Hematopoietic multipotent progenitor cell treated with erythropoietin and hydrocortisone succinate and interleukin-3 and kit ligand, for 8 days (in vitro differentiated cells): ENCODE measurements at regions not wholly inside any gene's neighbourhood (a gene's known extent, or its start where the extent isn't known, plus 50 kb on each side); places are given as distances from the start of the nearest gene placed in this dataset.
"Not testable (repeated sequence)": the region's sequence is repeated elsewhere in the genome, so short reads cannot be mapped to it uniquely, and the experiment has no call there.

Experiments used
- DNase-seq: peaks from one replicate; pipeline ENCODE4 v3.0.0-alpha.2; 2015

DNA sequence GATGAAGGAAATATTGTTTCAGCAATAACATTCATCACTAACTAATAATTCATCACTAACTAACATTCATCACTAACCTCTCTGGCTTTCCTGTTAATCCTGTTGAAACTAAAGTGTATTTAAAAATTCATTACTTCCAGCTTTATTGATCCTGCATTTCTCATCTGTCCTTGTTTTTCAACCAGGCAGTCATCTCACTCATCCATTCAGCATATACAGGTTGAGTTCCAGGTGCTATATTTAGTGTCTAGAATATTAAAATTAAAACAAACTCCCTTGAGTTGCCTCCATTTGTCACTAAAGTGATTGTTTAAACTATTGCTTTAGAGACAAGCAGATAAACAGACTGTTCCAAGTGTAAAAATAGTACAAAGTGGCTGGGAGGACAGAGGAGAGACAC is 58.1 kb downstream of the ATXN7L3B start:
- DNase-seq: no peak

- DNase-seq: no peak
Measured at GRCh38 chr12:74598819-74599218, 61.2 kb downstream of the ATXN7L3B start.

- no peak for DNase-seq
Measured at GRCh38 chr12:74599932-74600331, 62.3 kb downstream of the ATXN7L3B start.

GRCh38 chr12:74600817-74601216 is 63.2 kb downstream of the ATXN7L3B start:
- DNase-seq: peak; percentile 31

GRCh38 chr12:74602881-74603672 is 65.4 kb downstream of the ATXN7L3B start:
- DNase-seq: no peak

DNA sequence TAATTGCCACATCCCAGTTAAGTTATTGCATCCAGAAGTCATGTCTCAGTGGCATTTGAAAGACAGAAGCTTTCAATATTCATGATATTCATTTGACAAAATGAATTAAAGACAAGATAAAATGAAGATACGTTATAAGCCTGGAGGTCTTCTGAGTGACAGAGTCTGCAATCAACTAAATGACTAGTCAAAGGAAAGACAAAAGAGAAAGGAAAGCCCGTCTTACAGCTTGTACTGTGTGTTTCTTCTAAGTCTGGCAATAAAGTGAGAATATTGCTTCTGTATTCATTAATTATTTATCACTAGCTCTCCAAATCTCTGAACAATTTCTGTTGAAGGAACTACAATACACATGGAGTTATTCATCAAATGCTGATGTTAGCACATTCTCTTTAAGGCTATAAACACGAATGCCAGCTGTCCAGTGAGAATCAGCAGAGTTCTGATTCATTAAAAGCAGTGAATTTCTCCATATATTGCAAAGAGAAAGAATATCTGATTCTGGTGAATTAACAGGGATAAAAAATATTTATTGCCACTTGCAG is 70.7 kb downstream of the ATXN7L3B start:
- no peak for DNase-seq

GRCh38 chr12:74610711-74611110 is 73.1 kb downstream of the ATXN7L3B start:
- DNase-seq: no peak

DNA sequence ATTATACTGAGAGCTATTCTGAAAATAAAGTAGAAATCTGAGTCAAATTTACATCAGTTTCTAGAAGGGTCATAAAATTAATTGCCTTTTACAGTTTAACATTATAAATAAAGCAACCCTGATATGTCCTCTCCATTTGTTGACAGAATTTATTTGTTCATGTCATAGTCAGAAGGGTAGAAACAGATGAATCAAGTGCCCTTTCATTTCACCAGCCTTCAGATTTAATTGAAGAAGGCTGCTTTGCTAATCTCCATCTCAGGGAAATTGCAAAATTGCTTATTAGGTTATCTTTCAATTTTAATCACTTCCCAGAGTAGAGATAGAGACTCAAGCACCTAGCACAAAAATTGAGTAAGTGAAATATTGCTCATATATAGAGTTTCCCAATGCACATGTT is 76.8 kb downstream of the ATXN7L3B start:
- DNase-seq: no peak

GRCh38 chr12:74619084-74619483 is 81.4 kb downstream of the ATXN7L3B start:
- DNase-seq: no peak

DNA sequence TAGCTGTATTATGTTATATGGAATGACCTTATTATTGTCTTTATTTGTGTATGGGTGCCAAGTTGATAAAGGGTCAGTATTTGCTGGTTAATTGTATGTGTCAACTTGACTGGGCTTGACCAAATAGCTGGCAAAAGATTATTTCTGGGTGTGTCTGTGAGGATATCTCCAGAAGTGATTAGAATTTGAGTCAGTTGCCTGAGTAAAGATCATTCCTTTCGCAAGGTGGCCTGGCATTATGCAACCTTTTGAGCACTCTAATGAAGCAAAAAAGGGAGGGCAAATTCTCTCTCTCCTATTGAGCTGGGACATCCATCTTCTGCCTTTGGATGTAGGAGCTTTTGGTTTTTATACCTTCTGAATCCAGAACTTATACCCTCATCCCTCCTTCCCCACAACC is 82.2 kb downstream of the ATXN7L3B start:
- DNase-seq: no peak

DNA sequence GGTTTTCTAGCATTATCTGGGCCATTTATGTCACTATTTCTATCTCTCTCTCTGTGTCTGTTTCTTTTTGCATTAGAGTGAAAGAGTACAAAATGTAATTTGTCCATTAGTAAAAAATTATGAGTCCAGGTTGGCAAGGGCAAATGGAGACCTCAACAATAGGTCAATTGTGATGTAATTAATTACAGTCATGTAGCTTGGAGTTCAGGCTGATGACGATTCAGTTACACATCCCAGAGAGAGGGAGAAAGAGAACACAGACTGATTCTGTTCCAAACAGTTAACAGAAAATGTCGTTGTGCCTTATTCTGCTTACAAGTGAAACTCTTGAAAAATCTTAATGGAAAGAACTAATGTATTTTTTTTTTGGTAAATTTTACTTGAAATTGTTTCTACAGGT is 83.3 kb downstream of the ATXN7L3B start:
- no peak for DNase-seq

DNA sequence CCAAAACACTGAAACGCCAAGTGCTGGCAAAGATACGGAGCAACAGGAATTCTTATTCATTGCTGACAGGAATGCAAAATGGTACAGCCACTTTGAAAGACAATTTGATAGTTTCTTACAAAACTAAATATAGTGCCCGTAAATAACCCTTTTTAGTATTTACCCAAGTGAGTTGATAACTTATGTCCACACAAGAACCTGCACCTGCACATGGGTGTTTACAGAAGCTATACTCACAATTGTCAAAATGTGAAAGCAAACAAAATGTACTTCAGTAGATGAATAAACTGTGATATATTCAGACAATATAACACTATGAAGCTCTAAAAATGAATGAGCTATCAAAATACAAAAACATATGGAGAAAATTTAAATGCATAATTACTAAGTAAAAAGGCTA is 86.6 kb downstream of the ATXN7L3B start:
- DNase-seq: no peak

GRCh38 chr12:74626397-74626796 is 88.8 kb downstream of the ATXN7L3B start:
- DNase-seq: no peak

DNA sequence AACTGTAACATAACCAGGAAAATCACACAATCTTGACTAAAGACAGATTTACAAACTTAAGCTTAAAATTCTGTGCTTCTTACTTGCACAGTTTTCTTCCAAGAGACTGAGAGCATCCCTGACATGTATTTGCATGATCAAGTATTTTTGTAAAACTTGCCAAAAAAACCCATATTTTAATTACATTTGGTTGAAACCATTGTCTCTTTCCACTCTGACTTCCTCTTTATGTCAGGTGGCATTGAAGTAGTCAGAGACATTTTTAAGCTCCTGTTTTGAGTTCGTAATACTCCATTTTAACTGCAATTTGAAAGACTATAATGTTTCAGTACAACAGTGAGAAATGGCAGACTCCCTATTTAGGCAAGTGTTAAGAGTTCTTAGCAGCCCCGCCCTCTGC is 103.6 kb downstream of the ATXN7L3B start:
- DNase-seq: no peak

GRCh38 chr12:74641694-74642093 is 104.1 kb downstream of the ATXN7L3B start:
- no peak for DNase-seq

- no peak for DNase-seq
Measured at GRCh38 chr12:74644681-74645080, 107.0 kb downstream of the ATXN7L3B start.

- DNase-seq: no peak
Measured at GRCh38 chr12:74646831-74647230, 109.2 kb downstream of the ATXN7L3B start.

DNA sequence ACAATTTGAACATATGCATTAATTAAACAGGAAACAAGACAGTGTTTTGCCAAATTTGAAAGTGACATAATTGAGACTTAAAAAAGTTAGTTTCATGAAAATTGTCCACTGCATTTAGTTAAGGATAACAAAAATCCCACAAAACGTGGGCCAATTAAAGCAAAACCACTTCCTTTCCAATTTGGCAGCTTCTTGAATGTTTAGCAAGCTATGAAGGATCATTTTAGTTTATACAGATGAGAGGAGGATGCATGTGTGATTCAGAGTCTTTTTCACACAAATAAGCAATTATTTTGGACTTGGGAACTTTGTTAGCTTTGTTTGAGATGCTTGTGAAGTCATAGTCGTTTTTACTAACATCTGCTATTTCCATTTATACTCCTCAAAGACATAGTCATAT is 109.6 kb downstream of the ATXN7L3B start:
- no peak for DNase-seq

DNA sequence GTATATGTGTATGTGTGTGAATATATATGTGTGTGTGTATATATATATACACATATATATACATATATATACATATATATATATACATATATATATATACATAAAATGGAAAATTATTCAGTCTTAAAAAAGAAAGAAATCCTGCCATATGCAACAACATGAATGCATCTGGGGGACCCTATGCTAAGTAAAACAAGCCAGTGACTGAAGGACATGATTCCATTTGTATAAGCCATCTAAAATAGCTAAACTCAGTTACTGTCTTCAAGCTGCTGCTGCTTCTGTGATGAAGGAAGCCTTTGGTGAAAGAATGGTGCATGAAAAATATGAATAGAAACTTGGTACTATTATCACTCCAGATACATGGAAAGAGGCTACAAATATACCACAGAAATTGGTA is 118.6 kb downstream of the ATXN7L3B start:
- no peak for DNase-seq

- DNase-seq: no peak
Measured at GRCh38 chr12:74660442-74660841, 122.8 kb downstream of the ATXN7L3B start.

DNA sequence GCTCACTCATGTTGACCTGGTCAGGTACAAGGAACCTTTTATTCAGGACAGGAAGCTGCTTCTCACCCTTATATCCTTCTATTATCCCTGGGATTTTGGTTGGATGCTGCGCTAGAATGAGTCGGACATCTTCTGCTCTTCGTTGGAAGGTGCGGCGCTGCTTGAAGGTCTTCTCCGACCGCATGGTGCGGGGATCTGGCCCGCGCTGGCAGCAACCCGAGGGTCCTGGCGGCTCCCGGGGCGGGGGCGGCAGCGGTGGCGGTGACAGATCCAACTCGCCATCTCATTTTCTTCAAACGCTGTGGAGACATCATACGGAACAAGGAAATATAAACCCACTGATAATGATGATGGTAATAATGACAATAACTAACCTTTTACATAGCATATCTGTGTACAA is 126.3 kb downstream of the ATXN7L3B start:
- DNase-seq: no peak

DNA sequence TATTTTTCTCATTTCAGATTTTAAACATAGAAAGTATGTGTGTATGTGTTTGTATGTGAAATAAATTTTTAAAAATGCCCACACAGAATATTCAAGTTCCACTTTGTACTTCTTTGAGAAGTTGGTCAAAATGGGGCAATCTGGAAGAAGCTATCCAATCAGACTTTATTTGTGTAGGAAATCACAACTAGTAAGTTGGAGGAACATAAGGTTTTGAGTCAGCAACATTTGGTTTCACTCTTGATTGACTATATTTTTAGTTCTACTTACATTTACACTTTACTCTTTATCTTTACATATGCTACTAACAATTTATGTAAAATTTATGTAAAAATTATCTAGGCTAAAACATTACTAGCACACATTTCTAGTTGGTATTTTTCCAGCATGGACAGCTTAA is 128.1 kb downstream of the ATXN7L3B start:
- DNase-seq: no peak

DNA sequence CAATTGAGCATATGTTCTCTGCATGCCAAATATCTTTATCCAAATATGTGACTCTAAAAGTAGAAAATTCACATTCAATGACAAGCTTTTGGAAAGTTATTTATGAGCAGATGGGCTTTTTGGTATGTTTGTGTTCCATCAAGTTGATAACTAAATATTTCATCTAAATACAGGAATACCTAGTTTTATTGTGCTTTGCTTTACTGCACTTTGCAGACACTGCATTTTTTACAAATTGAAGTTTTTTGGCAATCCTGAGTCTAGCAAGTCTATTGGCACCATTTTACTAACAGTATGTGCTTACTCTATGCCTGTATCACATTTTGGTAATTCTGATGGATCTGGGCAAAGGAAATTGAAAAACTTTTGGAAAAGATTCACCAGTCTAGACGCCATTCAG is 133.8 kb downstream of the ATXN7L3B start:
- DNase-seq: no peak

DNA sequence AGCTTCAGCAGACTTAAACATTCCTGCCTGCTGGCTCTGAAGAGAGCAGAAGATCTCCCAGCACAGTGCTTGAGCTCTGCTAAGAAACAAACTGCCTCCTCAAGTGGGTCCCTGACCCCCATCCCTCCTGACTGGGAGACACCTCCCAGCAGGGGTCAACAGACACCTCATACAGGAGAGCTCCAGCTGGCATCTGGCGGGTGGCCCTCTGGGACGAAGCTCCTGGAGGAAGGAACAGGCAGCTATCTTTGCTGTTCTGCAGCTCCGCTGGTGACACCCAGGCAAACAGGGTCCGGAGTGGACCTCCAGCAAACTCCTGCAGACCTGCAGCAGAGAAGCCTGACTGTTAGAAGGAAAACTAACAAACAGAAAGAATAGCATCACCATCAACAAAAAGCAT is 139.3 kb downstream of the ATXN7L3B start:
- DNase-seq: not testable (repeated sequence)

GRCh38 chr12:74685385-74685784 is 147.8 kb downstream of the ATXN7L3B start:
- DNase-seq: no peak
